ENCODE measurements at regions not wholly inside any gene's neighbourhood (a gene's known extent, or its start where the extent isn't known, plus 50 kb on each side); places are given as distances from the start of the nearest gene placed in this dataset.

DNA sequence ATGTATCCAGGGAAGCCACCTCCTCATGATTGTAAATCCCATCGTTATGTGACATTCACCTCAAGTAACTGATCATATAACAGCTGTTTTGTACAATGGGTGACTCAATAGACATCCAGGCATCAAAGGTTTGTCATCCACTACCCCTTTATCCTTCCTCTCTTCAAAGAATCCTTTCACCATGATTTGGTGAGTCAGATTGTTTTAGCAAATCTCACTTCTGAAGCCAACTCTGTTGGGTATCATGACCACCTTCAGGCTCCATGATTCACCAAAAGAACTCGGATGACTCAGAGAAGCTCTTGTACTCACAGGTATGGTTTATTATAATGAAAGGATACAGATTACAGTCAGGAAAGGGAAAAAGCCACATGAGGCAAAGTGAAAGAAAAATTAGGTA, 132.1 kb downstream of the PWWP3B start:
- Histone ChIP-seq H3K4me1 (ENCODE audit: control insufficient read depth, insufficient read depth, low read length) (no peaks in the 10 kb centered on the region), H3K27ac (ENCODE audit: low read length) (no peak overlapping the region), H3K4me3 (ENCODE audit: low read depth in 2 of 2, low read length in 2 of 2) (no peak overlapping the region), H3K9me3 (ENCODE audit: control insufficient read depth, insufficient read depth, low read depth, low read length) (no peaks in the 10 kb centered on the region), H3K27me3 (ENCODE audit: control insufficient read depth, insufficient read depth, low read length) (no peaks in the 10 kb centered on the region), H3K36me3 (ENCODE audit: control insufficient read depth, insufficient read depth, low read length) (no peaks in the 10 kb centered on the region)
- in situ Hi-C loops (cut with HindIII; ENCODE audit: low pct_unique_long_range_greater_than_20kb, low sequenced_read_pairs), result no loop called here
- no peak for TF ChIP-seq TCF7L2 (IDR thresholded peaks at IDR 0.05; ENCODE audit: low read depth, low read length)
- TF ChIP-seq, protein P1, sequence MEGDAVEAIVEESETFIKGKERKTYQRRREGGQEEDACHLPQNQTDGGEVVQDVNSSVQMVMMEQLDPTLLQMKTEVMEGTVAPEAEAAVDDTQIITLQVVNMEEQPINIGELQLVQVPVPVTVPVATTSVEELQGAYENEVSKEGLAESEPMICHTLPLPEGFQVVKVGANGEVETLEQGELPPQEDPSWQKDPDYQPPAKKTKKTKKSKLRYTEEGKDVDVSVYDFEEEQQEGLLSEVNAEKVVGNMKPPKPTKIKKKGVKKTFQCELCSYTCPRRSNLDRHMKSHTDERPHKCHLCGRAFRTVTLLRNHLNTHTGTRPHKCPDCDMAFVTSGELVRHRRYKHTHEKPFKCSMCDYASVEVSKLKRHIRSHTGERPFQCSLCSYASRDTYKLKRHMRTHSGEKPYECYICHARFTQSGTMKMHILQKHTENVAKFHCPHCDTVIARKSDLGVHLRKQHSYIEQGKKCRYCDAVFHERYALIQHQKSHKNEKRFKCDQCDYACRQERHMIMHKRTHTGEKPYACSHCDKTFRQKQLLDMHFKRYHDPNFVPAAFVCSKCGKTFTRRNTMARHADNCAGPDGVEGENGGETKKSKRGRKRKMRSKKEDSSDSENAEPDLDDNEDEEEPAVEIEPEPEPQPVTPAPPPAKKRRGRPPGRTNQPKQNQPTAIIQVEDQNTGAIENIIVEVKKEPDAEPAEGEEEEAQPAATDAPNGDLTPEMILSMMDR (IDR thresholded peaks at IDR 0.05), result no peak
- TF ChIP-seq, protein P2, sequence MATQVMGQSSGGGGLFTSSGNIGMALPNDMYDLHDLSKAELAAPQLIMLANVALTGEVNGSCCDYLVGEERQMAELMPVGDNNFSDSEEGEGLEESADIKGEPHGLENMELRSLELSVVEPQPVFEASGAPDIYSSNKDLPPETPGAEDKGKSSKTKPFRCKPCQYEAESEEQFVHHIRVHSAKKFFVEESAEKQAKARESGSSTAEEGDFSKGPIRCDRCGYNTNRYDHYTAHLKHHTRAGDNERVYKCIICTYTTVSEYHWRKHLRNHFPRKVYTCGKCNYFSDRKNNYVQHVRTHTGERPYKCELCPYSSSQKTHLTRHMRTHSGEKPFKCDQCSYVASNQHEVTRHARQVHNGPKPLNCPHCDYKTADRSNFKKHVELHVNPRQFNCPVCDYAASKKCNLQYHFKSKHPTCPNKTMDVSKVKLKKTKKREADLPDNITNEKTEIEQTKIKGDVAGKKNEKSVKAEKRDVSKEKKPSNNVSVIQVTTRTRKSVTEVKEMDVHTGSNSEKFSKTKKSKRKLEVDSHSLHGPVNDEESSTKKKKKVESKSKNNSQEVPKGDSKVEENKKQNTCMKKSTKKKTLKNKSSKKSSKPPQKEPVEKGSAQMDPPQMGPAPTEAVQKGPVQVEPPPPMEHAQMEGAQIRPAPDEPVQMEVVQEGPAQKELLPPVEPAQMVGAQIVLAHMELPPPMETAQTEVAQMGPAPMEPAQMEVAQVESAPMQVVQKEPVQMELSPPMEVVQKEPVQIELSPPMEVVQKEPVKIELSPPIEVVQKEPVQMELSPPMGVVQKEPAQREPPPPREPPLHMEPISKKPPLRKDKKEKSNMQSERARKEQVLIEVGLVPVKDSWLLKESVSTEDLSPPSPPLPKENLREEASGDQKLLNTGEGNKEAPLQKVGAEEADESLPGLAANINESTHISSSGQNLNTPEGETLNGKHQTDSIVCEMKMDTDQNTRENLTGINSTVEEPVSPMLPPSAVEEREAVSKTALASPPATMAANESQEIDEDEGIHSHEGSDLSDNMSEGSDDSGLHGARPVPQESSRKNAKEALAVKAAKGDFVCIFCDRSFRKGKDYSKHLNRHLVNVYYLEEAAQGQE (IDR thresholded peaks at IDR 0.05; ENCODE audit: insufficient read depth in 1 of 2, low read depth in 2 of 2, low read length in 1 of 2), result no peak
- TF ChIP-seq SIN3A (IDR thresholded peaks at IDR 0.05; ENCODE audit: borderline replicate concordance, insufficient read depth, low read depth, low read length), result no peak
- ATAC-seq (no peak), DNase-seq (ENCODE audit: low read depth, low spot score) (no peak)
- POLR2A ChIA-PET, result no interaction called here
- intact Hi-C loops (cut with micrococcal nuclease; ENCODE audit: unreplicated experiment), result loop anchor here (10.0 kb wide), 1 partner anchor 45 kb away; no protein-coding TSS in a partner anchor
- no TSS peak for BruUV-seq (replicated peaks)
- CTCF ChIA-PET, result no interaction called here

DNA sequence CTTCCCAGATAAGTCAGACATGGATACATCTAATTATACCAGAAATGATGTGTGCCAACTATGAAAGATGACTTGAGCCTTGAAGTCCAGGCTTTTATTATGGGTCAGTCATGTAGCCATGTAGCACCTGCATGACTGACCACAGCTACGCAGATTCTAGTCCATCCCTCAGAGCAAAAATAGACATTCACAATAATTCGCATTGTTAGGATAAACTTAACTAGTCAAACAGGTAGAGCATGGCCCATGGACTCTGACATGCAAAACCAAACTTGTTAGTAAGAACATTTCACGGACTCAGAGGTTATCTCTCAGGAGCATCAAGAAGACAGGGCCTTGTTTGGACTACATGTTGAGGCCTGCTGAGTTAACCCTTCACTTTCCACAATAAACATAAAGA, 132.6 kb downstream of the PWWP3B start:
- intact Hi-C loops (cut with micrococcal nuclease; ENCODE audit: unreplicated experiment), result loop anchor here (10.0 kb wide), 1 partner anchor 46 kb away; no protein-coding TSS in a partner anchor
- DNase-seq (ENCODE audit: low read depth, low spot score) (no peak), ATAC-seq (no peak)
- ChIA-PET POLR2A (no interaction called here), CTCF (no interaction called here)
- H3K27ac ChIP-seq (ENCODE audit: low read length), result no peak overlapping the region
- no peak overlapping the region for H3K4me3 ChIP-seq (ENCODE audit: low read depth in 2 of 2, low read length in 2 of 2)
- no peaks in the 10 kb centered on the region for H3K36me3 ChIP-seq (ENCODE audit: control insufficient read depth, insufficient read depth, low read length)
- no peaks in the 10 kb centered on the region for H3K27me3 ChIP-seq (ENCODE audit: control insufficient read depth, insufficient read depth, low read length)
- no peaks in the 10 kb centered on the region for H3K4me1 ChIP-seq (ENCODE audit: control insufficient read depth, insufficient read depth, low read length)
- BruUV-seq (replicated peaks), result no TSS peak
- TF ChIP-seq, protein P1 (IDR thresholded peaks at IDR 0.05), result no peak
- TF ChIP-seq, protein P2 (IDR thresholded peaks at IDR 0.05; ENCODE audit: insufficient read depth in 1 of 2, low read depth in 2 of 2, low read length in 1 of 2), result no peak
- no peak for TF ChIP-seq TCF7L2 (IDR thresholded peaks at IDR 0.05; ENCODE audit: low read depth, low read length)
- H3K9me3 ChIP-seq (ENCODE audit: control insufficient read depth, insufficient read depth, low read depth, low read length), result no peaks in the 10 kb centered on the region
- in situ Hi-C loops (cut with HindIII; ENCODE audit: low pct_unique_long_range_greater_than_20kb, low sequenced_read_pairs), result no loop called here
